Heart right ventricle (tissue), 16 donors: ENCODE measurements at regions not wholly inside any gene's neighbourhood (a gene's known extent, or its start where the extent isn't known, plus 50 kb on each side); places are given as distances from the start of the nearest gene placed in this dataset.
A peak's percentile ranks its signal among the peaks of the same experiment; 100 is the strongest.

Experiments
- ATAC-seq, 8 donors: fragments of 200-7000 bp; cut with Tn5 transposase; one replicate each; pipeline ENCODE4 v1.9.1; 2020; ENCODE audit warnings: mild to moderate bottlenecking in 8 of 8, moderate library complexity in 8 of 8, moderate number of reproducible peaks in 1 of 8
- DNase-seq, 2 donors: peaks; one replicate each; pipeline ENCODE4 v3.0.0-alpha.2; 2020
- H3K27ac ChIP-seq, 10 donors: fragments of 200-600 bp; sonication (generic) in 2 of 10; one replicate each; pipeline versions ENCODE4 v1.5.0 to v1.8.0; 2020 to 2022; ENCODE audit warnings: mild to moderate bottlenecking in 3 of 10
- H3K27me3 ChIP-seq, 7 donors: fragments of 200-600 bp; one replicate each; pipeline ENCODE4 v1.8.0; 2021 to 2022; ENCODE audit warnings: mild to moderate bottlenecking in 2 of 7
- H3K36me3 ChIP-seq, 9 donors: fragments of 200-600 bp; sonication (generic) in 1 of 9; one replicate each; pipeline versions ENCODE4 v1.5.0 to v1.8.0; 2020 to 2022; ENCODE audit warnings: mild to moderate bottlenecking in 2 of 9
- H3K4me1 ChIP-seq, 9 donors: fragments of 200-600 bp; sonication (generic) in 1 of 9; one replicate each; pipeline versions ENCODE4 v1.5.0 to v1.8.0; 2020 to 2022; ENCODE audit warnings: mild to moderate bottlenecking in 4 of 9
- H3K4me3 ChIP-seq, 10 donors: fragments of 200-600 bp; sonication (generic) in 2 of 10; one replicate each; pipeline versions ENCODE4 v1.5.0 to v1.8.0; 2020 to 2022; ENCODE audit warnings: mild to moderate bottlenecking in 7 of 10, moderate library complexity in 2 of 10
- H3K9me3 ChIP-seq, 11 donors: fragments of 200-600 bp in 10 of 11; sonication (generic) in 2 of 11; one replicate each; pipeline versions ENCODE4 v1.5.0 to v1.8.0; 2013 to 2022; ENCODE audit warnings: mild to moderate bottlenecking in 2 of 11, control low read depth in 1 of 11, moderate library complexity in 1 of 11
- CTCF ChIP-seq, 9 donors: fragments of 200-600 bp; sonication (generic) in 2 of 9; IDR thresholded peaks; one replicate each; pipeline versions ENCODE4 v1.5.0 to v1.8.0; 2021 to 2022; ENCODE audit warnings: antibody characterized with exemption in 9 of 9, mild to moderate bottlenecking in 5 of 9, moderate library complexity in 1 of 9
- WGBS, 2 donors: extraction: QIAGEN DNeasy Blood & Tissue Kit; methylation state at CpG; one replicate each; pipeline ENCODE4 v1.1.7; 2013; ENCODE audit warnings: inconsistent platforms in 1 of 2; 5-methylcytosine and 5-hydroxymethylcytosine counted together
- intact Hi-C, 10 donors: fragments of 100-400 bp; cut with DNase I; formaldehyde crosslinking; loops; one replicate each; pipeline versions ENCODE4 v1.11.1 to v1.14.2; 2022
- donor health status: Arrhythmogenic right ventricular cardiomyopathy.
- donor health status: ischemic (EF 13 %, LVEDD 7.1; RV severe dilation, severe dysfunction).
- donor health status: healthy with polysubstance abuse.
- donor health status: DM: no; HTN: yes; CAD: no.
- donor health status: DM: no; HTN: no; CAD: no.
- donor health status: ischemic (EF 25% LVEDD 6.9; RV normal size, moderate dysfunction).
- donor health status: ischemic (EF 25% LVEDD 5.7; RV mildly dilated, moderate dysfunction).
- donor health status: healthy.
- donor health status: DM: yes; HTN: yes; CAD: no.
- donor health status: Ischemic cardiomyopathy.
- donor health status: ischemic (EF 35%, LVEDD 5.7; RV mildly dilated, moderate dysfunction).
- donor health status: nonischemic (EF 11% LVEDD 7.7; RV severe dilation, severe dysfunction).
- donor health status: DM: yes; HTN: yes; CAD: no.
- donor health status: PGD.
- donor health status: ischemic (EF 29% LVEDD 5.4; RV normal size, mild dysfunction).
- donor health status: nonischemic (EF 23%, LVEDD 6.1; RV moderate dilation, normal function).

GRCh38 chr12:32032205-32032810 lies 73.1 kb downstream of the RESF1 start:
- Histone ChIP-seq H3K27me3 (no peaks in the 10 kb centered on the region), H3K9me3 (no peaks in the 10 kb centered on the region), H3K4me1 (no peaks in the 10 kb centered on the region), H3K36me3 (no peaks in the 10 kb centered on the region), H3K4me3 (no peak overlapping the region), H3K27ac (no peak overlapping the region)
- 46 to 59% methylated on average over 7 of the region's 7 CpGs for WGBS, 2 donors
- intact Hi-C loops: no loop called here
- DNase-seq (no peak), ATAC-seq (peak in 1 of 8 donors; percentile 38)
- no peak for TF ChIP-seq CTCF (IDR thresholded peaks at IDR 0.05)

- H3K4me1 ChIP-seq: no peaks in the 10 kb centered on the region
- no peaks in the 10 kb centered on the region for H3K9me3 ChIP-seq
- ATAC-seq (no peak), DNase-seq (no peak)
- H3K36me3 ChIP-seq: no peaks in the 10 kb centered on the region
- H3K4me3 ChIP-seq: no peak overlapping the region
- no peak overlapping the region for H3K27ac ChIP-seq
- no peaks in the 10 kb centered on the region for H3K27me3 ChIP-seq
- intact Hi-C loops: no loop called here
- no peak for TF ChIP-seq CTCF (IDR thresholded peaks at IDR 0.05)
- 73 to 83% methylated on average over 2 of the region's 2 CpGs for WGBS, 2 donors
Observed at GRCh38 chr12:32033406-32033805, 73.2 kb upstream of the BICD1 start.

- H3K4me3 ChIP-seq: no peak overlapping the region
- WGBS, 2 donors: 78 to 90% methylated on average over 2 of the region's 2 CpGs
- H3K4me1 ChIP-seq: no peaks in the 10 kb centered on the region
- H3K27ac ChIP-seq: no peak overlapping the region
- ATAC-seq (no peak), DNase-seq (no peak)
- intact Hi-C loops: no loop called here
- H3K9me3 ChIP-seq: no peaks in the 10 kb centered on the region
- no peaks in the 10 kb centered on the region for H3K36me3 ChIP-seq
- no peaks in the 10 kb centered on the region for H3K27me3 ChIP-seq
- no peak for TF ChIP-seq CTCF (IDR thresholded peaks at IDR 0.05)
Observed at GRCh38 chr12:32034045-32034444, 72.6 kb upstream of the BICD1 start.

GRCh38 chr12:32036477-32037263 lies 70.0 kb upstream of the BICD1 start:
- intact Hi-C loops: no loop called here
- Histone ChIP-seq H3K4me3 (no peak overlapping the region), H3K36me3 (no peaks in the 10 kb centered on the region), H3K27ac (no peak overlapping the region), H3K27me3 (no peaks in the 10 kb centered on the region), H3K9me3 (no peaks in the 10 kb centered on the region), H3K4me1 (peaks cover 0 to 6% (median 0%) of the 10 kb centered on the region in 9 donors)
- 74 to 80% methylated on average over 11 of the region's 11 CpGs for WGBS, 2 donors
- DNase-seq (no peak), ATAC-seq (no peak)
- TF ChIP-seq CTCF (IDR thresholded peaks at IDR 0.05): no peak
